K562 (cell line): ENCODE measurements at regions not wholly inside any gene's neighbourhood (a gene's known extent, or its start where the extent isn't known, plus 50 kb on each side); places are given as distances from the start of the nearest gene placed in this dataset.

Source experiments
- CGGBP1 ChIP-seq: fragments of 250-450 bp; sonication (Bioruptor Pico); IDR thresholded peaks from 2 replicates; pipeline ENCODE4 v1.9.0; 2021; ENCODE audit warnings: mild to moderate bottlenecking
- CTCF ChIP-seq, 3 experiments: IDR thresholded peaks in 2 of 3; conservative IDR thresholded peaks in 1 of 3; 2 replicates each; pipeline ENCODE4 v1.5.1; 2011 to 2012; ENCODE audit warnings: low read length in 3 of 3, mild to moderate bottlenecking in 3 of 3, control low read depth in 2 of 3, improper control_type of control experiment in 1 of 3, inconsistent platforms in 1 of 3, low read depth in 1 of 3, mixed read lengths in 1 of 3, moderate library complexity in 1 of 3; ENCODE audit not compliant: insufficient read depth in 2 of 3
- EP300 ChIP-seq: IDR thresholded peaks from 2 replicates; pipeline ENCODE4 v1.6.1; 2012; ENCODE audit warnings: low read length, improper control_type of control experiment
- PML ChIP-seq: IDR thresholded peaks from 2 replicates; pipeline ENCODE4 v1.6.1; 2012; ENCODE audit warnings: low read length, inconsistent platforms
- POLR2A ChIP-seq: fragments of 450-650 bp; conservative IDR thresholded peaks from 2 replicates; pipeline ENCODE4 v1.6.1; 2016
- RAD21 ChIP-seq, 2 experiments: fragments of 250-450 bp in 1 of 2; fragments of 450-650 bp in 1 of 2; sonication (Bioruptor Pico) in 1 of 2; formaldehyde crosslinking in 1 of 2; IDR thresholded peaks in 1 of 2; conservative IDR thresholded peaks in 1 of 2; 2 replicates each; pipeline versions ENCODE4 v1.4.0 to v1.8.0; 2020 to 2022; ENCODE audit warnings: mild to moderate bottlenecking in 2 of 2, moderate library complexity in 1 of 2
- RHOXF2B ChIP-seq: fragments of 250-450 bp; sonication (Bioruptor Pico); conservative IDR thresholded peaks from 2 replicates; pipeline ENCODE4 v1.5.1; 2021
- SP2 ChIP-seq: IDR thresholded peaks from 2 replicates; pipeline ENCODE4 v1.6.1; 2011; ENCODE audit warnings: mild to moderate bottlenecking, low read depth, low read length, moderate library complexity; ENCODE audit not compliant: poor library complexity, severe bottlenecking; ENCODE audit errors: extremely low read depth
- TBP ChIP-seq: optimal IDR thresholded peaks from 2 replicates; pipeline ENCODE3; 2011; ENCODE audit warnings: low read depth, low read length, improper control_type of control experiment
- ZNF232 ChIP-seq: sonication (generic); formaldehyde crosslinking; IDR thresholded peaks from 2 replicates; pipeline ENCODE4 v1.8.0; 2022; ENCODE audit warnings: mild to moderate bottlenecking, missing genetic modification reagents
- TF ChIP-seq, protein P1 (sequence below), 2 experiments: fragments of 200-800 bp in 1 of 2; sonication (Bioruptor generic) in 1 of 2; sonication (generic) in 1 of 2; formaldehyde crosslinking in 1 of 2; IDR thresholded peaks in 1 of 2; conservative IDR thresholded peaks in 1 of 2; 2 replicates each; pipeline versions ENCODE4 v1.5.0 to v1.6.1; 2016 to 2020; ENCODE audit warnings: missing compliant biosample characterization in 1 of 2, missing genetic modification characterization in 1 of 2, missing genetic modification reagents in 1 of 2
- TF ChIP-seq, protein P2 (sequence below): sonication (generic); formaldehyde crosslinking; IDR thresholded peaks from 2 replicates; pipeline ENCODE4 v1.8.0; 2022; ENCODE audit warnings: mild to moderate bottlenecking, missing genetic modification reagents, borderline replicate concordance

DNA sequence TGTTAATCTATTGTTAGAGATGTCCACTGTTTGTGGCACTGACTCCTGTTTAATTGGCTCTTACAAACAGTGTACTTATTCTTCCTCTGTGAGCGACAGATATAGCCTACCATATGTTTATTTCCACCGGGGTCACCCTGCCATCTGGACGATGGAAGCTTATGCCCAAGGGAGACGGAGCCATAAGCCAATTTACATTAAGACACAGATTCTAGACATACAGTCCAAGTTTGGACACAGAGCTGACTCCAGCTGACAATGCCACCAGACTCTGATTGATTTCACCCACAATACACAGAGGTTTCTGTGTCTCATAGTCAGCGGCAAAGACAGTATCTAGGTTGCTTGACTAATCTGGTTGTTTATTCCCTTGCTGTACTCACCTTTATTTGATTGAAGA, 198.9 kb downstream of the ENC1 start:
- TF ChIP-seq POLR2A (no peak), PML (no peak), CGGBP1 (CRISPR knock-in tag) (no peak), ZNF232 (no peak), RAD21 (CRISPR knock-in tag; conservative IDR thresholded peaks at IDR 0.05 in 1 of 2, IDR thresholded peaks at IDR 0.05 in 1 of 2) (no peak), CTCF (IDR thresholded peaks at IDR 0.05 in 2 of 3, conservative IDR thresholded peaks at IDR 0.05 in 1 of 3; ENCODE audit: insufficient read depth in 2 of 3, low read depth in 1 of 3, low read length in 3 of 3) (no peak), RHOXF2B (CRISPR knock-in tag) (no peak), EP300 (no peak), SP2 (no peak), TBP (no peak)
- TF ChIP-seq, protein P1, sequence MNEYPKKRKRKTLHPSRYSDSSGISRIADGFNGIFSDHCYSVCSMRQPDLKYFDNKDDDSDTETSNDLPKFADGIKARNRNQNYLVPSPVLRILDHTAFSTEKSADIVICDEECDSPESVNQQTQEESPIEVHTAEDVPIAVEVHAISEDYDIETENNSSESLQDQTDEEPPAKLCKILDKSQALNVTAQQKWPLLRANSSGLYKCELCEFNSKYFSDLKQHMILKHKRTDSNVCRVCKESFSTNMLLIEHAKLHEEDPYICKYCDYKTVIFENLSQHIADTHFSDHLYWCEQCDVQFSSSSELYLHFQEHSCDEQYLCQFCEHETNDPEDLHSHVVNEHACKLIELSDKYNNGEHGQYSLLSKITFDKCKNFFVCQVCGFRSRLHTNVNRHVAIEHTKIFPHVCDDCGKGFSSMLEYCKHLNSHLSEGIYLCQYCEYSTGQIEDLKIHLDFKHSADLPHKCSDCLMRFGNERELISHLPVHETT (CRISPR knock-in tag; conservative IDR thresholded peaks at IDR 0.05 in 1 of 2, IDR thresholded peaks at IDR 0.05 in 1 of 2) = no peak
- TF ChIP-seq, protein P2, sequence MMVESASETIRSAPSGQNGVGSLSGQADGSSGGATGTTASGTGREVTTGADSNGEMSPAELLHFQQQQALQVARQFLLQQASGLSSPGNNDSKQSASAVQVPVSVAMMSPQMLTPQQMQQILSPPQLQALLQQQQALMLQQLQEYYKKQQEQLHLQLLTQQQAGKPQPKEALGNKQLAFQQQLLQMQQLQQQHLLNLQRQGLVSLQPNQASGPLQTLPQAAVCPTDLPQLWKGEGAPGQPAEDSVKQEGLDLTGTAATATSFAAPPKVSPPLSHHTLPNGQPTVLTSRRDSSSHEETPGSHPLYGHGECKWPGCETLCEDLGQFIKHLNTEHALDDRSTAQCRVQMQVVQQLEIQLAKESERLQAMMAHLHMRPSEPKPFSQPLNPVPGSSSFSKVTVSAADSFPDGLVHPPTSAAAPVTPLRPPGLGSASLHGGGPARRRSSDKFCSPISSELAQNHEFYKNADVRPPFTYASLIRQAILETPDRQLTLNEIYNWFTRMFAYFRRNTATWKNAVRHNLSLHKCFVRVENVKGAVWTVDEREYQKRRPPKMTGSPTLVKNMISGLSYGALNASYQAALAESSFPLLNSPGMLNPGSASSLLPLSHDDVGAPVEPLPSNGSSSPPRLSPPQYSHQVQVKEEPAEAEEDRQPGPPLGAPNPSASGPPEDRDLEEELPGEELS (CRISPR knock-in tag) = no peak
